GM18909 (cell line): ENCODE measurements at regions not wholly inside any gene's neighbourhood (a gene's known extent, or its start where the extent isn't known, plus 50 kb on each side); places are given as distances from the start of the nearest gene placed in this dataset.
"Not testable (repeated sequence)": the region's sequence is repeated elsewhere in the genome, so short reads cannot be mapped to it uniquely, and the experiment has no call there.

Experiments
- ATAC-seq: cut with Tn5 transposase; IDR thresholded peaks from one replicate; pipeline ENCODE4 v1.9.1; 2021; ENCODE audit warnings: mild to moderate bottlenecking; ENCODE audit not compliant: unreplicated experiment, poor library complexity

DNA sequence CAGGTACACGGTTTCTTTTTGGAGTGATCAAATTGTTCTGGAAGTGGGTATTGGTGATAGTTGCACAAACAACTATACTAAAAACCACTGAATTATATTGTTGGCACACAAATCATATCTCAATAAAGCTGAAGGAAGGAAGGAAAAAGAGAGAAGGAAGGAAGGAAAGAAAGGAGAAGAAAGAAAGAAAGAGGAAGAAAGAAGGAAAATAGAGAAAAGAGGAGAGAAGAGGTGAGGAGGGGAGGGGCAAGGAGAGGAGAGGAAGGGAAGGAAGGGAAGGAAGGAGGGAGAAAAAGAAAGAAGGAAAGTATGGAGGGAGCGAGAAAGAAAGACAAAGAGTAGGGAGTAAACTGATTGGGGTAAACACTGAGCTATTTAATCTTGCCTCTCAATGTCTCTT lies 77.9 kb upstream of the TSC22D2 start:
- ATAC-seq: no peak

DNA sequence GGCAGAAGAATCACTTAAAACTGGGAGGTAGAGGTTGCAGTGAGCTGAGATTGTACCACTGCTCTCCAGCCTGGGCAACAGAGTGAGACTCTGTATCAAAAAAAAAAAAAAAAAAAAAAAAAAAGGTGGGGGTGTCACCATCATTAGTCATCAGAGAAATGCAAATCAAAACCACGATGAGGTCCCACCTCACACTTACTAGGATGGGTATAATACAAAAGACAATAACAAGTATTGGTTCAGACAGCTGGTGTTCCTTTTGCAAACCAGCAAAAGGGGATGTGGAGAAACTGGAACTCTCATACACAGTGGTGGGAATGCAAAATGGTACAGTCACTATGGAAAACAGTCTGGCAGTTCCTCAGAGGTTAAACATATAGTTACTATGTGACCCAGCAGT lies 78.7 kb upstream of the TSC22D2 start:
- no peak for ATAC-seq

DNA sequence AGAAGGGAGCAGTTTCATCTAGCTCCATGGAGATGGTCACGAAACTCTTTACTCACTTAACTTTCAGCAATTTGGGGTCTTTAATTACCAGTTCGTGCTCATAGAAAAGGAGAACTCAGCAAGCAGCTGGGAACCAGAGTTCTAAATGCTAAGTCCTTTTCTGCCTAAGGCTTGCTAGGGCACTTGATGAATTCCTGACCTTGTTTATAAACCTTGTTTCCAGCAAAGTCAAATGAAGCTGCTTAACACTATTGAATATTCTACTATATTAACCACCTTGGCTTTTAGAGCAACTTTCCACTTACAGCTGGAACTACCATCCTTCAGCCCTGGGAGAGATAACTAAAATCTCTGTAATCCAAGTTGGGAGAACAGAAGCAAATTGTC lies 79.5 kb upstream of the TSC22D2 start:
- no peak for ATAC-seq

DNA sequence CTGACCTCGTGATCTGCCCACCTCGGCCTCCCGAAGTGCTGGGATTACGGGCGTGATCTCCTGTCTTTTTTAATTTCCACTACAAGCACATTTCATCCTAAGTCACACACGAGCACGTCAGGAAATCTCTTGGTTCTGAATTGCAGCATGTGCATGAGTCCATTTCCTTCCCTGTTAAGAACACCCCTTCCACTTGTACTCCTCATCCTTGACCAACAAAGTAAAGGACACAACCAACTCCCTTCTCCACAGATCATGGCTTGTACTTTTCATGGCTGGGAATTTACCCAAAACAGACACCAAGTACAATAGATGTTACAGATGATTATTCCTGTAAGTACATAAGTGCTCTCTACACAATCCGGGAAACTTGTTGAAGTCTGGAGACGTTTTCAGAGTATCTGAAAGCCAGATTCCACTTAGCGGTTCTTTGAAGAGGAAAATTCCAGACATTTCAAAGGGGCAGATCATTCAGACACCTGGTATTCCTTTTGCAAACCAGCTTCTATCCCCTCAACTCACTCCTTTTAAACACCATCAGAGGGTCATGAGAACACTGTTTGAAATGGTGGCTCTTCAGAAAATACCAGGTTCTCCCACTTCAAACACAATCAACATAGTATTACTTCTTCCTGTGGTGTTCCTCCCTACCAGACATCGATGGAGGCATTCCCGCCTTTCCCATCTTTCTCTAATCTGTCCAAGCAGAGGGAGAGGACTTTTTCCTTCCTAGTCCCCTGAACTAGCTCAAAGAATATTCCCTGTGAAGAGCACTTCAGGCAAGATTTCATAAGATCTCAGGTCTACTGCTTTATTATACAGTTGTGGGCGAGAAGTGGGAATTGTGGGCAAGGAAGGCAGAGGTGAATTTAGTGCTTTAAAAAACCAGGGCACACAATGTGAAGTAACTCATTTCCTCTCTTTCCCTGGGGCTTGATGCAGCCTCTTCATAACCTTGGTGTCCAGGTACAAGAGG lies 80.1 kb upstream of the TSC22D2 start:
- ATAC-seq: no peak

DNA sequence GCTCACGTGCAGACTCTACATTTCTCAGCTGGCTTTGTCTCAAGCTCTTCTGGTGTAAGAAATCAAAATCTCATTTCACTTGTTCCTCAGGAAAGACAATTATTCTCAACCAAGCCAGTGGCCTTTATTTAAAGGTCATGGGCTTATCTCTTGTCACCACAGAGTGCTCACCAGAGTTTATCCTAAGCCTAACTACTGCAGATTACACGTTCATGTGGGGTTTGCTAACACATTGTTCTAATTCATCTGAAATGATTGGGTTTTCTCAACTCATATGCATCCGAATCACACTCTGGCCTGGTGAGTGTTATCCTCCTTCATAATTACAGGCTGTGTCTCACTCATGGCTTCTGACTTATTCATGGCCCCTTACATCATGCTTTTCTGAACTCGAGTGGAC lies 83.3 kb upstream of the TSC22D2 start:
- ATAC-seq: no peak

DNA sequence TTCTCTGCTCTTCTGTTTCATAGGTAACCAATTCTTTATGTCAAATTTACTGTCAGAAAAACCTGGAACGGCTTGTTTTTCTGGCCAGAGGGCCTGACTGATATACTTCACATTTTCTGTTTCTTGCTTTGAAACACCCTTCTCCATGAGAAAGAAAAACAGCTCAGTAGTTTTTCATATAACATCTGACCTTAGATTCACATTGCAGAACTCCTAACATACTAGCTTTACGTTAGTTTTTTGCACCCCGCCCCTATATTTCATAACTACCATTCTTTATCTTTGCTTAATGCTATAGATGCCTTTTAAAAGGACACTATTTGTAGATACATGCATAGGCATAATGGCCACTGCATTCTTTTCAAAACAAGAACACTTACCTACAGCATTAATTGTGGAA lies 83.9 kb upstream of the TSC22D2 start:
- no peak for ATAC-seq

DNA sequence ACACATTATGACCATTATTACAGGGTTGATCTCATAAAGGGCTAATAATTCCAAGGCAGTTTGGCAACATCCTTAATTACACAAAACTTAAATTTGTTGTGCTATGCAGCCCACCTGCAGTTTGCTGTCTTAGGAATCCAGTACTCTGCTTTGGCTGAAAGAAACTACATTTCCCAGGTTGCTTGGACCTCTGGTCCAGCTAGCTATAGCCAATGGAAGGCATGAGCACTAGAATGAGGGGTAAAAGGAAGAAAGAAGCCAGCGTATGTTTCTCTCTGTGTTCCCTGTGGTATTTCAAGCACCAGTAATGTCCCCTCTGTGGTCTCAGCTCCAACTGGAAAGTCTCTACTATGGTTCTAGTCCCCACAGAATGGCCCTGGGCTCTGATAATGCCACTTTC lies 84.3 kb upstream of the TSC22D2 start:
- ATAC-seq: no peak

DNA sequence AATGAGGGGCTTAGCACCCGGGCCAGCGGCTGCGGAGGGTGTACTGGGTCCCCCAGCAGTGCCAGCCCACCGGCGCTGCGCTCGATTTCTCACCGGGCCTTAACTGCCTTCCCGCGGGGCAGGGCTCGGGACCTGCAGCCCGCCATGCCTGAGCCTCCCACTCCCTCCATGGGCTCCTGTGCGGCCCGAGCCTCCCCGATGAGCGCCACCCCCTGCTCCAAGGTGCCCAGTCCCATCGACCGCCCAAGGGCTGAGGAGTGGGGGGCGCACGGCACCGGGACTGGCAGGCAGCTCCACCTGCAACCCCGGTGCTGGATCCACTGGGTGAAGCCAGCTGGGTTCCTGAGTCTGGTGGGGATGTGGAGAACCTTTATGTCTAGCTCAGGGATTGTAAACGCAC lies 85.0 kb upstream of the TSC22D2 start:
- not testable (repeated sequence) for ATAC-seq

DNA sequence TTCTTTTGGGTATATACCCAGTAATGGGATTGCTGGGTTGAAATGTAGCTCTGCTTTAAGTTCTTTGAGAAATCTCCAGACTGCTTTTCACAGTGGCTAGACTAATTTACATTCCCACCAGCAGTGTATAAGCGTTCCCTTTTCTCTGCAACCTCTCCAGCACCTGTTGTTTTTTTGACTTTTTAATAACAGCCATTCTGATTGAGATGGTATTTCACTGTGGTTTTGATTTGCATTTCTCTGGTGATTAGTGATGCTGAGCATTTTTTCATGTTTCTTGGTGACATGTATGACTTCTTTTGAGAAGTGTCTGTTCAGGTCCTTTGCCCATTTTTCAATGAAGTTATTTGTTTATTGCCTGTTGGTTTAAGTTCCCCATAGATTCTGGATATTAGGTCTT lies 87.1 kb upstream of the TSC22D2 start:
- not testable (repeated sequence) for ATAC-seq

DNA sequence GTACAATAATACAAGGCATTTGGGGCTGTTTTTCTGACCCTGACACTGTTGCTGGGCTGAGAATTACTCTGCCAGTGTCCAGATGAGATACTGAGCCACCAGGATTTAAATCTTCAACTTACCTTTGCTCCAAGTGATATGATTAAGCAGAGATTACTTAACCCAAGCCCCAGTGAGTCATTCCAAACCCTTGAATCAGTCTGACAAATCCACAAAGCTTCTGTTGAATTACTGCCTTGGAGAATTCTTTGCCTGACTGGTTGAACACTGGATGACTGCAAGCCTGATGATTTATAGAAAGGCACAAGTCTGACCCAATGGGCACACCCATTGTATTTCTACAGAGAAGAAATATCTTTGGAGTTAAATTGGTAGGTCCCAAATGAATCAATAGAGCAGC lies 88.2 kb upstream of the TSC22D2 start:
- no peak for ATAC-seq

DNA sequence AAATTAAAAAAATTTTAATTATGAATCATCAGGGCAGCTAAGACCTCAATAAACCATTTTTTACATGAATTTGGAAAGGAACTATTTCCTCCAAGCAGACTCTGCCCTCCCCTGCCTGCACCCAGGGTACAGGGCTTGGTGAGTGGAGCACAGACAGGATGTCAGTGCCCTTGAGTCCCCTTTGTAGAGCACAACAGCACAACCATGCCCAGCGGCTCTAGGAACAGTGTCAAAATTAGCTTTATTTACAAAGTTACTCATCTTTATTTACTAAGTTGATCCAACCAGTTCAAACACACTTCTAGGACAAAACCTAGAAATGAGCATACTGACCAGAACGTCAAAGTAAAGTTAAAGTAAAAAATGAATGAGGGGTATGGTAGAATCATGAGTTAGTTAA lies 90.6 kb upstream of the TSC22D2 start:
- ATAC-seq: no peak

DNA sequence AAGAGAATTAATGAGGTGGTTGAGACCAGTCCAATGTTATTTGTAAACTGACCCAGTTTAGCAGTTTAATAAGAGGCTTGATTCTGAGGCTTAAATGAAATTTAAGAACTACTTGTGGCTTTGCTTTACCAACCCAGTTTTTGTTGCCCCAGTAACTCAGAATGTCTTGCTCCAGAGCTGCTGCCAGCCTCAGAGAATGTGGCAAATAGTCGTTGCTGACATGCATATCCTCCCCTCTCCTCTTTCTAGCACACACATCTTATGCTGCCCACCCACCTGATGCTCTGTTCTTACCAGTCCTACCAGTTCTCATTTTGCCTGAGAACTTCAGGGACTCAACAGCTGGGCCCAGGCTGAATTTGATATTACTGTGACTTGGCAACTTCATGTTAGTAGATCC lies 92.4 kb upstream of the TSC22D2 start:
- ATAC-seq: no peak

DNA sequence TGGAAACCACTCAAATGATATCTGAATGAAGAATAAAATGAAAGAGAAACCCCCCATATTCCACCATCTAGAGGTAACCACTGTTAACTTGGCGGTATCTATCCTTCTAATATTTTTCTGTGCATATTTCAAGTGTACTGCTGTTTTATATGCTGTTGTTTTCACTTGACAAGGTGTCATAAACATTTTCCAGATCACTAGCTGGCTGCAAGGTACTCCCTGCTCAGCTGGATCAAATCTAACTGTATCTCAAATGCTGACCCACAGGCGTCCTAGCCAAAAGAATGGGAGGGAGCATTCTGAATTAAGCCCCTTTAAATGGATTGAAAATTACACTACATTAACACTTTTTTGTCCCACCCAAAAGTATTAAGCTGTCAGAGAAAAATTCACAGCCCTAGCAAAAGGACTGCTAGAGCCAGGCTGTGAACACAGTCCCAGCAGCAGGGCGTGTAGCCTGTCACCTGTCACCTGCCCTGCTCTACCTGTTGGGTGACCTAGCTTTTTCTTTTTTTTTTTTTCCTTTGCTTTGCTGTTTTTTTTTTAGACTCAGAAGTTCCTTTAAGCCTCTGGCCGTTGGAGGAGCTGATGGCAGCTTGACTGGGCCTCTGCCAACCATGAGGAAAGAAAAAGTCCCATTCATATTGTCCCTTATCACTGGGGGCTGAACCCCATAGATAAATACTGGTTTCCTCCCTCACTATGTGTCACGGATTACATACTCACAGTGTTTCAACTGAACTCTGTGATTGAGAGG lies 93.7 kb upstream of the TSC22D2 start:
- no peak for ATAC-seq

DNA sequence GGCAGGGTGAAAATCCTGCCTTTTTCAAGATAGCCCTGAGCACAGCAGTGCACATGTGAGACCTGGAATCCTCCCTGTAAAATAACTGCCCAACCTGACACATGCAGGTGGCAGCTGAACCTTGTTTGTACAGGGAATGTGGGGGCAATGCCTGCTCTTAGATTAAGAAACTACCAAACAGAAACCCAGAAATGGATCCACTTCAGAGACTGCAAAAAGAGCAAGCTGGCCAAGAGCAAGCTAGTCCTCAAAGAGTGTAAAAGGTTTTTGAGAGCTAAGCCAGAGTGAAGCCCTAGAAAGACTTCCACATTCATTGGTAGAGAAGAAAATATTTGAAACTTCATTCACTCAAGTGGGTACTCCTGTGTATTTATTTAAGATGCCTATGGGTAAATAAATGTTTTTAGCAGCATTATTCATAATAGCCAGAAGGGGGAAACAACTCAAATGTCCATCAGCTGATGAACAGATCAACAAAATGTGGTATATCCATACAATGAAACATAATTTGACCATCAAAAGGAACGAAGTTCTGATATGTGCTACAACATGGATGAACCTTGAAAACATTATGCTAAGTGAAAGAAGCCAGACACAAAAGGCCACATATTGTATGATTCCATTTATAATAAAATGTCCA lies 96.0 kb upstream of the TSC22D2 start:
- no peak for ATAC-seq

DNA sequence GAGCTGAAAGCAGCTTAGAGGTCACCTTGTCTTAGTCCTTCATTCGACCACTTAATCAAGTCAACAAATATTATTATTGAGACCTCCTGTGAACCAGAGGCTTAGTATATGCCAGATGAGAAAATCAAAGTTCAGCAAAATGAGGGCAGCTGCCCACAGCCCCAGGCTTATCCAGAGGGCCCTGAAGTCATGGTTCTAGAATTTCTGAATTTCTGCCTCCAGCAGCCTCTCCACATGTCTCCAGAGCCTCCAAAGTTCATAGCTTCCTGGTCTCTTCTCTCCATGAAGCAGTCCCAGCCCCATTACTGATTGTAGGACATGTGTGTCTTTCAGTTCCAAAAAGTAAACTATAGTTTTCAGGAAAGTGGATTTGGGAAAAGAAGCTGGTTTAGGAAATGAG lies 96.9 kb upstream of the TSC22D2 start:
- ATAC-seq: no peak

DNA sequence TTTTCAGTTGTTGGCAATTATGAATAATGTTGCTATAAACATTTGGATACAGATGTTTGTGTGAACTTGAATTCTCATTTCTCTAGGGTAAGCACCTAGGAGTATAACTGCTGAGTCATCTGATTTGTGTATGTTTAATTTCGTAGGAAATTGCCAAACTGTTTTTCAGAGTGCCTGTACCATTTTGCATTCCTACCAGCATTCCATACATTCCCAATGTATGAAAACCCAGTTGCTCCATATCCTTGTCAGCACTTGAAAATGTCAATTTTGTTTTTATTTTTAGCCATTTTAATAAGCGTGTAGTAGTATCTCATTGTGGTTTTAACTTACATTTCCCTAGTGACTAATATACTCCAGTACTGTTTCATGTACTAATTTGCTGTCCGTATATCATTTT lies 98.5 kb upstream of the TSC22D2 start:
- no peak for ATAC-seq

DNA sequence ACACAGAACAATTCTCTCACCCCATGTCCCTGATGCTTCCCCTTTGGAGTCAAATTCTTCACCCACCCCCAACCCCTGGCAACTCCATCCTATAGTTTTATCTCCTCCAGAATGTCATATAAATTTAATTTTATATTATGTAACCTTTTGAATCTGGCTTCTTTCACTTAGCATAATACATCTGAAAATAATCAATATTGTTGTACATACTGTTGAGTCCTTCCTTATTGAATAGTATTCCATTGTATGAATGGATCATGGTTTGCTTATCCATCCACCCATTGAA lies 98.9 kb upstream of the TSC22D2 start:
- no peak for ATAC-seq

DNA sequence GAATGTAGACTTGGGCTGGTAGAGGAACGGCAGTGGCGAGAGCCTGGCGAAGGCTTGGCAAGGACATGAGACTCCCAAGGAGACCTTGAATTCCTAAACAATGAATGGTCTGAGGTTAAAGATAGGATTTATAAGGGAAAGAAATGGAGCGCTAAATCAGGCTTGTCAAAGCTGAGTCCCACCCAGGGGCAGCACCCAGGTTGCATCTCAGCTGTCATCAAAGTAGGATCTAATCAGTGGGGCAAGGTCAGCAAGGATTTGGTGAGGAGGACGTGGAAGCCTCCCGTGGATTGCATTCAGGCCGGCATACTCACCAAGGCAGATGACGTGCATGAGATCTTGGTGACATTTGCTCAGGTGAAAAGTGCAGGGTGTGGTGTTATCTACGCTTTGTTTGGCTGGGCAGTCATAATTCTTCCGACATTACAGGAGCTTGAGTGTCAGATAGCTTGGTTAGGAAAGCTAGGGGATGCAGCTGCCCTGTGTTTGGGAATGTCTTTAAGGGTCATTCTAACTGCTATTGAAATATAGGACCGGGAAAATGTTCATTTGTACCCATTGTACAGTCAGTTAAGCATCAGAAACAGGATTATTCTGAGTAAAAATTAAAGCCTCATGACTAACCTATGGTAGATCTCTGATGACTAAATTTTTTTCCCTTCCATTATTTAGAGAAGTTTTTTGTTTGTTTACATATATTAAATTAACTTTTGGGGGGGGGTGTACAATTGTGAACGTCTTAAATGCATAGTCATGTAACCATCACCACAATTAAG lies 99.4 kb upstream of the TSC22D2 start:
- no peak for ATAC-seq

DNA sequence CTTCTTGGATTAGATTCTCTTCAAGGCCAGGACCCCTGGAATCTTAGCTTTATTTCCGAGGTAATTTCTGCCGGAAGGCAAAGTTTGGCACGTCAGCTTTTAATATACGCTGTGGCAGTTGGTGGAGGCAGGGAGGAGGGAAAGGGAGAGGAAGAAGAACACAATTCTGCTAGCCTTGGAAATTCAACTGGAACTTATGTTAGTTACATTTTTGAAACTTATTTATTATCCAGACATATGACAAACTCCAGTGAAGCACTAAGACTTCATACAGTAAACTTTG lies 100.1 kb upstream of the TSC22D2 start:
- no peak for ATAC-seq

DNA sequence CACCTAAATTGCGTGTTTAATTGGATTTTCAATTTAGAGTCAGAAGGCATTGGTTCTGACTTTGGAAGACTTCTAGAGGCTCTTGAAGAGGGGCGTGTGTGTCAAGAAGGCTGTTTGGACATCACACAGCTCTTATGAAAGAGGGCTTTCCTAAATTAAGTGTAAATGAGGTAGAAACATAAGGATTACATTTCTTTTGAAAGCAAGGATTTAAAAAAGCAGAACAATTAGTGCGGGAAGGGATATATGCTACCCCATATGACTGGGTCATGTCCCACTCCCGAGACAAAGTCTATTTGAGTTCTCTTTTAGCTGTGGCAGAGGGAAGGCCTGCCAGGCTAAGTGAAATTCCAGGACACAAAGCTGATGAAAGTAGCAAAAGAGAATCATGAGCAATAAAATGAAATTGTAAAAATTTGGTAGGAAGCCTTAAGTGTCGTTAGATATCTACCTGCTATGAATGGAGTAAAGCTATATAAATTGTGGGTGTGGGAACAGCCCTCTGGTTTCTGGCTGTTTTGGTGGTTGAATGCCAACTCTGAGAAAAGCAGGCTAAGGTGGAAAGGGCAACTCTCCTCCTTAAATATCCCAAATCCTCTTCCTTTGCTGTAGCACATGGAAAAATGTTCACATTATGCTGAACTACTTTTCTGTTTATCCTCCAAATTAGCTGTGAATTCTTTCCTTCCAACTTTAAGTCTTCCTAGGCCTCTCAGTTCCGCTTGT lies 100.6 kb upstream of the TSC22D2 start:
- ATAC-seq: no peak
